Lower leg skin (tissue), 4 donors: ENCODE measurements at regions not wholly inside any gene's neighbourhood (a gene's known extent, or its start where the extent isn't known, plus 50 kb on each side); places are given as distances from the start of the nearest gene placed in this dataset.

Source experiments
- DNase-seq, 2 donors: peaks; one replicate each; pipeline ENCODE4 v3.0.0-alpha.2; 2019; ENCODE audit warnings: low spot score in 2 of 2
- H3K4me3 ChIP-seq: fragments of 200-600 bp; sonication (generic); 2 replicates; pipeline ENCODE4 v1.5.1; 2017; ENCODE audit warnings: mild to moderate bottlenecking, low read depth; ENCODE audit not compliant: poor library complexity, severe bottlenecking
- POLR2A ChIP-seq, 2 donors: fragments of 450-650 bp; IDR thresholded peaks; one replicate each; pipeline ENCODE4 v1.6.1; 2016 to 2017; ENCODE audit warnings: antibody characterized with exemption in 2 of 2, mild to moderate bottlenecking in 1 of 2, moderate library complexity in 1 of 2
- WGBS, 2 donors: methylation state at CpG; one replicate each; pipeline ENCODE4 v1.1.5; 2018; 5-methylcytosine and 5-hydroxymethylcytosine counted together
- intact Hi-C: fragments of 100-400 bp; cut with DNase I; formaldehyde crosslinking; loops from one replicate; pipeline ENCODE4 v1.15.0; 2023; ENCODE audit warnings: low total_unique reads
- TF ChIP-seq, protein P1 (sequence below), 3 donors: fragments of 450-650 bp; IDR thresholded peaks; one replicate each; pipeline ENCODE4 v1.5.1; 2016; ENCODE audit warnings: antibody characterized with exemption in 3 of 3, mild to moderate bottlenecking in 3 of 3, moderate library complexity in 2 of 3

DNA sequence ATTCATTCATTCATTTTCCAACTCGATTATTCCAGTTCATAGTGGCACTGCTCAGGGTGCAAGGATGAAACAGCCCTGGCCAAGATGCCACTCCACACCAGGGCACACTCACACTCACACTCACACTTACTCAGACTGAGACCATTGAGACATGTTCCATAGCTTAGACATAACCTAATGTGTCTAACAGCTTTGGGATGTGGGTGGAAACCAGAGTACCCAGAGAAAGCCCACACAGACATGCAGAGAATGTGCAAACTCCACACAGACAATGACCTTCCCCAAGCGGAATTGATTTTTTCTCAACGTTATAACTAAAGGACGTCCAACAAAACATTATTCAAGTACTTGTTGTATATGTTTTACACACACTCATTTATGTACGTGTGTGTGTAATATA, 1363.5 kb downstream of the EFNA5 start:
- intact Hi-C loops: no loop called here
- 85 to 86% methylated on average over 5 of the region's 5 CpGs for WGBS, 2 donors

DNA sequence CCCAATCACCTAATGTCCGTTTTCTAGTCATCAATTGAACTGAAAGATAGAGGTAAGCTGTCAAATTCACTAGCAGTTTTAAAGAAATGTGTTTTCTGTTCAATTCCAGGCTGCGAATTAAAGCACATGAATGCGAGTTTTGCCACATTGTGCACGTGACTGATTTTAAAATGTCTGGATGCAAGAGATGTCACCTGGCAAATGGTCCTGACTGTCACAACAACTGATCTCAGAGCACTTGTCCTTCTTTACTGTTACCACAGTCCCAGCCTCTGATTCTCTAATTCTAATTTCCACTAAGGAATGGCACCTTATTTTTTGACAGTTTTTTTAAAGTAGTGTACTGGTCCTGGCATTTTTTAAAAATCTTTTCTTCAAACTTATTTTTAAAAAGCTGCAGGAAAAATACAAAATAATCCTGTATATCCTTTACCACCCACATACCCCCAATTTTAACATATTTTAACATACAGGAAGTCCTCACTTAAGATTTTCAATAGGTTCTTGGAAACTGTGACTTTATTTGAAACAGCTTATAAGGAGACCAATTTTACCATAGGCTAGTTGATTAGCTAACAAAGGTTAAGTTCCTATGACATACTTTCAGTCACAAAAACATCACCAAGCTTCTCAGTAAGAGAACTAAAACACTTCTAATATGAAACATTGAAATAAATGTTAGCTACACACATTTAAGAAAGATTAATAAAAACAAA, 1364.3 kb downstream of the EFNA5 start:
- H3K4me3 ChIP-seq: no peak overlapping the region
- WGBS, 2 donors: 68 to 77% methylated on average over 4 of the region's 4 CpGs
- intact Hi-C loops: no loop called here
- no peak for DNase-seq
- no peak for TF ChIP-seq POLR2A (IDR thresholded peaks at IDR 0.05)
- TF ChIP-seq, protein P1, sequence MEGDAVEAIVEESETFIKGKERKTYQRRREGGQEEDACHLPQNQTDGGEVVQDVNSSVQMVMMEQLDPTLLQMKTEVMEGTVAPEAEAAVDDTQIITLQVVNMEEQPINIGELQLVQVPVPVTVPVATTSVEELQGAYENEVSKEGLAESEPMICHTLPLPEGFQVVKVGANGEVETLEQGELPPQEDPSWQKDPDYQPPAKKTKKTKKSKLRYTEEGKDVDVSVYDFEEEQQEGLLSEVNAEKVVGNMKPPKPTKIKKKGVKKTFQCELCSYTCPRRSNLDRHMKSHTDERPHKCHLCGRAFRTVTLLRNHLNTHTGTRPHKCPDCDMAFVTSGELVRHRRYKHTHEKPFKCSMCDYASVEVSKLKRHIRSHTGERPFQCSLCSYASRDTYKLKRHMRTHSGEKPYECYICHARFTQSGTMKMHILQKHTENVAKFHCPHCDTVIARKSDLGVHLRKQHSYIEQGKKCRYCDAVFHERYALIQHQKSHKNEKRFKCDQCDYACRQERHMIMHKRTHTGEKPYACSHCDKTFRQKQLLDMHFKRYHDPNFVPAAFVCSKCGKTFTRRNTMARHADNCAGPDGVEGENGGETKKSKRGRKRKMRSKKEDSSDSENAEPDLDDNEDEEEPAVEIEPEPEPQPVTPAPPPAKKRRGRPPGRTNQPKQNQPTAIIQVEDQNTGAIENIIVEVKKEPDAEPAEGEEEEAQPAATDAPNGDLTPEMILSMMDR (IDR thresholded peaks at IDR 0.05): no peak

More for the DNA sequence above, 1363.5 kb downstream of the EFNA5 start:
- TF ChIP-seq, protein P1 (IDR thresholded peaks at IDR 0.05): no peak
- no peak for TF ChIP-seq POLR2A (IDR thresholded peaks at IDR 0.05)
- no peak for DNase-seq
- no peak overlapping the region for H3K4me3 ChIP-seq

DNA sequence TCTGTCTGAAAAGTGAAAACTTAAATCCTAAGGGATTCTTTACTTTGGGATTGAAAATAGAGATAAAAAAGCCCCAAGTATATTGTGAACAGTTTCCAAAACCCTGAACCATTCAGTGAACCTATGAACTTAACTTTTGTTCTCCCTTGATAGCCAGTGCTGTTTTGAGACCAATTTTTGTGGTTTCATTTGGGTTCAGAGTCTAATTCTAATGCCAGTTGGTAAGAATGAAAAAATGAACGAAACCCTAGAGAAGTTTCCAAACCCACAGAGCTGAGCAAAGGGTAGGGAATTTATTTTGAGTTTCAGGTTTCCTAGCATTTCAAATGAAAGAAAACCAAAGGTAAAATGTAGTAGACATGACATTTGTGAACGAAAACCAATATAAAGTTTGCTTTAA, 1366.8 kb downstream of the EFNA5 start:
- H3K4me3 ChIP-seq: no peak overlapping the region
- 77 to 87% methylated on average over 2 of the region's 2 CpGs for WGBS, 2 donors
- no peak for DNase-seq
- TF ChIP-seq, protein P1 (IDR thresholded peaks at IDR 0.05): no peak
- TF ChIP-seq POLR2A (IDR thresholded peaks at IDR 0.05): no peak
- intact Hi-C loops: no loop called here

DNA sequence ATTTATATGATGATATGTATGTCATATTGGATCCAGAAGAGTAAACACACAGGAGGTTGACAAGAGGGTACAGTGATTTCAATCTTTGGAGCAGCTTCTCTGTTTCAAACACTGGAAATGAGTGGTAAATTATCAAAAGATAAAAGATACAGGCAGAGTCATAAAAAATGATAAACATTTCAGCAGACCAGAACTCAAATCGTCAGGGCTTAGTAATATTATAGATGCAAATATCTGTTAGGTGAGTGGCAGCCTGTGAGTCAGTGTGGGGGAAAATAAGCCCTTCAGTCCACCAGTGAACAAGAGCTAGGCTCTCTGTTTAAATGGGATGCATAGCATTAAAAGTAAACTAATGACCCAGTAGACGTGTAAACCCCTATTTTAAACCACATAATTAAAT, 1378.1 kb downstream of the EFNA5 start:
- H3K4me3 ChIP-seq: no peak overlapping the region
- TF ChIP-seq POLR2A (IDR thresholded peaks at IDR 0.05): no peak
- TF ChIP-seq, protein P1 (IDR thresholded peaks at IDR 0.05): no peak
- 19 to 36% methylated on average over 2 of the region's 2 CpGs for WGBS, 2 donors
- intact Hi-C loops: no loop called here
- no peak for DNase-seq

DNA sequence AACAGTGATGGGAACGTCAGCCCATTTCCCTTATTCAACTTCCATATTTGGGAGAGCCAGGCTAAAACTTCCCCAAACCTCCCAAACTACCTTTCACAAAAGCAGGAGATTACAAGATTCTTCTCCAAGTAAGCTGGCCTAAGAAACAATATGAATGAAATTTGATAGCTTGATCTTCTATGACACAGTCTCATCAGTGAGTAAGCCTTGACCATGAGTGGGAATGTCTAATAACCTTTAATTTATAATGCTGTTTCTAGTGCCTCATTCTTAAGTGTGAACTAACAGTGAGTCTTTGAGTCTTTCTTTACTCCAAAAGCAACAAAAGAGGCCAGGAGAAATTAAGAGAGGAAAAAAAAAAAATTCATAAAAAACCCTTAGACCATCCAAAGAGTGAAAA, 1379.9 kb downstream of the EFNA5 start:
- 82 to 89% methylated on average over 1 of the region's 1 CpG for WGBS, 2 donors
- intact Hi-C loops: no loop called here
- TF ChIP-seq POLR2A (IDR thresholded peaks at IDR 0.05): no peak
- TF ChIP-seq, protein P1 (IDR thresholded peaks at IDR 0.05): no peak
- H3K4me3 ChIP-seq: no peak overlapping the region
- no peak for DNase-seq

DNA sequence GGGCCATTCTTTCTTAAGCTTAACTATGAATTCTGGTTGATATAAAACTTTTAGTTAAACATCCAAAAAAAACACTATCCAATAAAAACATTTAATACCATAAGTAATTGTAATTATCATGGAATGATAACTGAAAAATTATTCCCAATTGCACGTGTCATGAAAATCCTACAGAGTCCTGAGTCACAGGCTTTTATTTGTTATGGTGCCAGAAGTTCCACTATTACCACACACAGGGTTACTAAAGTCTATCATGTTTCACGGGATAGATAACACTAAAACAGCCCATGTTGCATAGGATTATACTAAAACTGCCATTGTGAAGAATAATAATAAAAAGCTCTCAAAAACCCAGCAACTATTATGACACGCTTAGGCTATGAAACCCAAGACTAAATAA, 1381.8 kb downstream of the EFNA5 start:
- 60 to 64% methylated on average over 3 of the region's 3 CpGs for WGBS, 2 donors
- no peak overlapping the region for H3K4me3 ChIP-seq
- DNase-seq: no peak
- intact Hi-C loops: no loop called here
- TF ChIP-seq, protein P1 (IDR thresholded peaks at IDR 0.05): no peak
- no peak for TF ChIP-seq POLR2A (IDR thresholded peaks at IDR 0.05)
